Fibroblast of lung (primary cell): ENCODE measurements at regions not wholly inside any gene's neighbourhood (a gene's known extent, or its start where the extent isn't known, plus 50 kb on each side); places are given as distances from the start of the nearest gene placed in this dataset.
A peak's percentile ranks its signal among the peaks of the same experiment; 100 is the strongest.

Experiments
- DNase-seq, 2 donors: peaks; one replicate each; pipeline versions ENCODE4 v3.0.0 to v3.0.0-alpha.2; 2010; ENCODE audit warnings: low read depth in 2 of 2
- H2AFZ ChIP-seq: 2 replicates; pipeline ENCODE4 v1.5.1; 2012; ENCODE audit warnings: low read length, control low read depth, inconsistent platforms
- H3K27ac ChIP-seq: 2 replicates; pipeline ENCODE4 v1.5.1; 2011; ENCODE audit warnings: low read length, control low read depth; ENCODE audit not compliant: insufficient read depth
- H3K27me3 ChIP-seq: 2 replicates; pipeline ENCODE4 v1.5.1; 2011; ENCODE audit warnings: mild to moderate bottlenecking, low read length; ENCODE audit not compliant: control insufficient read depth, insufficient read depth
- H3K36me3 ChIP-seq: 2 replicates; pipeline ENCODE4 v1.5.1; 2011; ENCODE audit warnings: low read length; ENCODE audit not compliant: control insufficient read depth, insufficient read depth
- H3K4me1 ChIP-seq: 2 replicates; pipeline ENCODE4 v1.5.1; 2011; ENCODE audit warnings: low read length; ENCODE audit not compliant: control insufficient read depth, insufficient read depth; ENCODE audit errors: extremely low read depth
- H3K4me2 ChIP-seq: 2 replicates; pipeline ENCODE4 v1.5.1; 2011; ENCODE audit warnings: low read length, control low read depth; ENCODE audit not compliant: insufficient read depth; ENCODE audit errors: extremely low read depth
- H3K4me3 ChIP-seq, 4 experiments: fragments of 200-600 bp in 1 of 4; sonication (generic) in 1 of 4; replicated peaks in 1 of 4; 2 replicates each; pipeline ENCODE4 v1.5.1; 2011 to 2016; ENCODE audit warnings: low read length in 4 of 4, low read depth in 3 of 4, mild to moderate bottlenecking in 3 of 4, control low read depth in 2 of 4, inconsistent platforms in 1 of 4, mixed read lengths in 1 of 4; ENCODE audit not compliant: insufficient read depth in 1 of 4; ENCODE audit errors: control extremely low read depth in 1 of 4
- H3K79me2 ChIP-seq: 2 replicates; pipeline ENCODE4 v1.5.1; 2012; ENCODE audit warnings: mild to moderate bottlenecking, low read length, inconsistent platforms; ENCODE audit not compliant: control insufficient read depth, insufficient read depth
- H3K9ac ChIP-seq: 2 replicates; pipeline ENCODE4 v1.5.1; 2011; ENCODE audit warnings: mild to moderate bottlenecking, low read length, control low read depth; ENCODE audit not compliant: insufficient read depth
- H3K9me3 ChIP-seq: 2 replicates; pipeline ENCODE4 v1.5.1; 2012; ENCODE audit warnings: low read depth, low read length; ENCODE audit not compliant: control insufficient read depth, insufficient read depth
- H4K20me1 ChIP-seq: 2 replicates; pipeline ENCODE4 v1.5.1; 2011; ENCODE audit warnings: low read length; ENCODE audit not compliant: control insufficient read depth, insufficient read depth; ENCODE audit errors: extremely low read depth
- EZH2 ChIP-seq: IDR thresholded peaks from 2 replicates; pipeline ENCODE4 v1.5.1; 2012; ENCODE audit warnings: low read length, control low read depth, mild to moderate bottlenecking; ENCODE audit errors: missing control alignments
- TF ChIP-seq, protein P1 (sequence below), 2 donors: IDR thresholded peaks in 1 of 2; conservative IDR thresholded peaks in 1 of 2; 1 replicate in 1 of 2; 2 replicates in 1 of 2; pipeline ENCODE4 v1.5.1; 2011 to 2012; ENCODE audit warnings: low read length in 2 of 2, control low read depth in 1 of 2, inconsistent platforms in 1 of 2, low read depth in 1 of 2, mild to moderate bottlenecking in 1 of 2

DNA sequence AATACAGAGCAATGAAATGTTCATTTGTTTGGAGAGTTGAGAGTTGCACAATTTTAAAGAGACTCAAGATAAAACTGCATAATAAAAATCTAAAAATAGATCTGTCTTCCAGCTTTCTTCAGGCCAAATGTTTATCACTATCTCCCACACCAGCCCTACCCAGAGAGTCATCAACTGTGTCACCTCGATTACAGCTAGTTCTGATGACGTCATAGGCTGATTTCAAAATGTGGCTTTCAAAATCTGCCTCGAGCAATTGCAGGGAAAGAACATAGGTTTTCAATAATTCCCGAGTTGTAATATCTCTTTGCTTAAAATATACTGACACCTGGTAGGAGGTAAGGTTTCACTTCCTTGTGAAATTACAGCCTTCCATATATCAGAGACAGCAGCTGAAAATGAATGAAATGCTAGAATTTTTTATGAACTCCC, 677.6 kb upstream of the ID2 start:
- Histone ChIP-seq H3K4me1 (peaks cover 2% of the 10 kb centered on the region), H3K27ac (no peak overlapping the region), H3K9me3 (no peaks in the 10 kb centered on the region), H3K27me3 (no peaks in the 10 kb centered on the region), H3K4me2 (peak overlapping the region; percentile 77), H3K9ac (no peak overlapping the region), H4K20me1 (no peaks in the 10 kb centered on the region), H3K36me3 (no peaks in the 10 kb centered on the region), H2AFZ (no peak overlapping the region), H3K4me3 (peak overlapping the region in 2 of 4 experiments; percentile 12 to 42), H3K79me2 (no peaks in the 10 kb centered on the region)
- TF ChIP-seq EZH2 = no peak
- TF ChIP-seq, protein P1, sequence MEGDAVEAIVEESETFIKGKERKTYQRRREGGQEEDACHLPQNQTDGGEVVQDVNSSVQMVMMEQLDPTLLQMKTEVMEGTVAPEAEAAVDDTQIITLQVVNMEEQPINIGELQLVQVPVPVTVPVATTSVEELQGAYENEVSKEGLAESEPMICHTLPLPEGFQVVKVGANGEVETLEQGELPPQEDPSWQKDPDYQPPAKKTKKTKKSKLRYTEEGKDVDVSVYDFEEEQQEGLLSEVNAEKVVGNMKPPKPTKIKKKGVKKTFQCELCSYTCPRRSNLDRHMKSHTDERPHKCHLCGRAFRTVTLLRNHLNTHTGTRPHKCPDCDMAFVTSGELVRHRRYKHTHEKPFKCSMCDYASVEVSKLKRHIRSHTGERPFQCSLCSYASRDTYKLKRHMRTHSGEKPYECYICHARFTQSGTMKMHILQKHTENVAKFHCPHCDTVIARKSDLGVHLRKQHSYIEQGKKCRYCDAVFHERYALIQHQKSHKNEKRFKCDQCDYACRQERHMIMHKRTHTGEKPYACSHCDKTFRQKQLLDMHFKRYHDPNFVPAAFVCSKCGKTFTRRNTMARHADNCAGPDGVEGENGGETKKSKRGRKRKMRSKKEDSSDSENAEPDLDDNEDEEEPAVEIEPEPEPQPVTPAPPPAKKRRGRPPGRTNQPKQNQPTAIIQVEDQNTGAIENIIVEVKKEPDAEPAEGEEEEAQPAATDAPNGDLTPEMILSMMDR (conservative IDR thresholded peaks at IDR 0.05 in 1 of 2, IDR thresholded peaks at IDR 0.05 in 1 of 2; ENCODE audit: low read depth in 1 of 2, low read length in 2 of 2) = no peak
- DNase-seq = peak; percentile 70 to 94

DNA sequence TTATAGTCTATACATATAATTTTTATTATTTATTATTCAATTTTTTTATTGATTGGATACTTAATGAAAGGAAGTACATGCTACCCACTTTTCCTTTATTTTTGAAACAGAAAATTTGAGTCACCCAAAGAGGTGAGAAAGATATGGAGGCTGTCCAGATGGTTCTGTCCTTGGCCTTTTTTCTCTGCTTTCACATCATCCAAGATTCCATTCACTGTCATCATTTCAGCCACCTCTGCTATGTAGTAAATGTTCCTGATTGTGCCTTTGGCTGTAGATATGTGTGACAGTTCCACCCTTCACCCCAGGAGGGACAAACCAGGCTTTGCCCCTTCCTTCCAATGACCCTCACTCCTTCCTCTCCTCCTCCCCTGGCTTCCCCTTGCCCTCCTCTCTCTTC, 675.7 kb upstream of the ID2 start:
- Histone ChIP-seq H3K36me3 (no peaks in the 10 kb centered on the region), H3K27me3 (no peaks in the 10 kb centered on the region), H3K4me2 (no peak overlapping the region), H3K79me2 (no peaks in the 10 kb centered on the region), H3K4me3 (no peak overlapping the region), H3K9me3 (no peaks in the 10 kb centered on the region), H4K20me1 (no peaks in the 10 kb centered on the region), H3K4me1 (peaks cover 2% of the 10 kb centered on the region), H3K27ac (no peak overlapping the region), H2AFZ (no peak overlapping the region), H3K9ac (no peak overlapping the region)
- TF ChIP-seq, protein P1 (conservative IDR thresholded peaks at IDR 0.05 in 1 of 2, IDR thresholded peaks at IDR 0.05 in 1 of 2; ENCODE audit: low read depth in 1 of 2, low read length in 2 of 2) = no peak
- no peak for TF ChIP-seq EZH2
- DNase-seq = no peak

DNA sequence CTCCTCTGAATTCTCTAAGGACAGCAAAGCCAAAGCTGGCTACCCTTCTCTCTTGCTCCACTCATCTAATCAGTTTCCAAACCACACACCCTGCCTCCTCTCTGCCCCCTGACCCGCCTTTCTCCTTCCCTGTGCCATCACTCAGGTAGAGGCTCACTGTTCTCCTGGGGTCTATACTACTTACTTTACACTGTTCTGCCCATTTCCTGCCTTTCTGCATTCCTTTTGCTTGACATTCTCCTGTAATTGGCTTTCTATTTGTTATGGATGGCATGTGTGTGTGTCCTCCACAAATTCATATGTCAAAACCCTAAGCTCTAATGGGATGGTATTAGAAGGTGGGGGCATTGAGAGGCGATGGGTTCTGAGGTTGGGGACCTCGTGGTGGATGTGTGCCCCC, 675.2 kb upstream of the ID2 start:
- Histone ChIP-seq H3K27ac (no peak overlapping the region), H3K79me2 (no peaks in the 10 kb centered on the region), H3K27me3 (no peaks in the 10 kb centered on the region), H3K9me3 (no peaks in the 10 kb centered on the region), H3K4me3 (no peak overlapping the region), H4K20me1 (no peaks in the 10 kb centered on the region), H2AFZ (no peak overlapping the region), H3K9ac (no peak overlapping the region), H3K4me1 (peaks cover 2% of the 10 kb centered on the region), H3K36me3 (no peaks in the 10 kb centered on the region), H3K4me2 (no peak overlapping the region)
- TF ChIP-seq EZH2 = no peak
- DNase-seq = no peak
